GM11168 (cell line): ENCODE measurements at regions not wholly inside any gene's neighbourhood (a gene's known extent, or its start where the extent isn't known, plus 50 kb on each side); places are given as distances from the start of the nearest gene placed in this dataset.
"Not testable (repeated sequence)": the region's sequence is repeated elsewhere in the genome, so short reads cannot be mapped to it uniquely, and the experiment has no call there.

Source experiments
- in situ Hi-C: fragments of 300-500 bp; cut with MboI; formaldehyde crosslinking; loops from one replicate; pipeline ENCODE4 v1.12.0; 2022; ENCODE audit warnings: low sequenced_read_pairs; ENCODE audit not compliant: unreplicated experiment

GRCh38 chr6:87789198-87789899 lies 87.3 kb upstream of the AKIRIN2 start:
- in situ Hi-C loops = no loop called here

GRCh38 chr6:87788141-87788540 lies 86.1 kb upstream of the AKIRIN2 start:
- in situ Hi-C loops = no loop called here

DNA sequence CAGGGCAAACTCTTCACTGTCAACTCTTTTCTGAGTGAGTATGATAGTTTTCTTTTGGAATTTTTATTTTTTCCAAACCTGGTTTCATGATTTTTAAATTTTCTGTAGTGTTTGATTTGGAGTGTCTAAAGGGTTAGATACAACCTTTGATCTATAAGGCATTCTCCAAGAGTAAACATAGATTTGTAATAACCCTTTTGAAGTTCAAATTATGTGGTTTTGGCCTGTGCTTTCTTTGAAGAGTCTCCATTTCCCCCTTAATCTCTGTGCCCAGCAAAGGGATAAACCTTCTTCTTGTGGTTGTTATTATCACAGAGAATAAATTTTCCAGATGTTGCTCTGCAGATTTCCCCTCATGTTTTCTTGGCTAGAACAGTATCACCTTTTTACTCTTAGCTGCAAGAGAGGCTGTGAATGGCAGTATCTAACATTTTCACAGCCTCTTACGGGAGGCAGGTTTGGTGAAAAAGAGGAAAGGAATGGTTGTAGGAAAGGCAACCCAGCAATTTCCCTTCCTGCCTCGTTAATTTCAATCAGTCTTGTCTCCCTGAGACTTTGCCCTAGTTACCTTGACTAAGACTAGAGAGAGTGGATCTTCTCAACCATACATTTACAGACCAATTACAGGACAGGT lies 83.3 kb upstream of the AKIRIN2 start:
- in situ Hi-C loops = no loop called here

DNA sequence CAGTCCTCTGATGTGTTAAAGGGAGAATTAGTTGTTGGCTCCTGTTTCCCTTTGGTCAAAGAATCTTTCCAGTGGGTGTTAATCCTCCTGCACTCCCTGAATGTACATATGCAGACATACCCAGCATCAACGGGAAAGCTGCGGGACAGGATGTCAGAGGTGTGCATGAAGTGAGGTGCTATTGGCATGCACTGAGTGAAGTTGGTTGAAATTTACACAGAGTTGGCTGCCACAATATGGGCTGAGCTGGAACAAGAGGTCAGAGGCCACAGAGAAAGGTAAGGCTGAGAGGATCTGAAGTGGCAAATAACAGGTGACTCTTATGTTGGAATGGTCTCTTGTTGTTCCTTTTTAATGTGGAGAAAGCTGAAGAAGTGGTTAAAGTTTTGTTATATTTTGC lies 82.7 kb upstream of the AKIRIN2 start:
- in situ Hi-C loops = no loop called here

DNA sequence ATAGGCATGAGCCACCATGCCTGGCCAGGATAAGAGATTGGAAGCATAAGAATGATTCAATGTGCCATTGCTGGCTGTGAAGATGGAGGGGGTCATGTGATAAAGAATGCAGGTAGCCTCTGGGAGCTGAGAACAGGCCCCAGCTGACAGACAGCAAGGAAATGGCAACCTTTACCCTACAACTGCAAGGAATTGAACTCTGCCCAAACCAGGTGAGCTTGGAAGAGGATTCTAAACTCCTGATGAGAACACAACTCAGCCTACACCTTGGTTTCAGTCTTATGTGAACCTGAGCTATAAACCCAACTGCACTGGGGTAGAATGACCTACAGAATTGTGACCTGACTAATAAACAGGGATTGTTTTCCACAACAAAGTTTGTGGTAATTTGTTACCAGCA lies 82.0 kb upstream of the AKIRIN2 start:
- in situ Hi-C loops = no loop called here

- in situ Hi-C loops = no loop called here
Observed at GRCh38 chr6:87779542-87779941, 77.5 kb upstream of the AKIRIN2 start.

- in situ Hi-C loops = no loop called here
Observed at GRCh38 chr6:87772597-87773530, 70.8 kb upstream of the AKIRIN2 start.

DNA sequence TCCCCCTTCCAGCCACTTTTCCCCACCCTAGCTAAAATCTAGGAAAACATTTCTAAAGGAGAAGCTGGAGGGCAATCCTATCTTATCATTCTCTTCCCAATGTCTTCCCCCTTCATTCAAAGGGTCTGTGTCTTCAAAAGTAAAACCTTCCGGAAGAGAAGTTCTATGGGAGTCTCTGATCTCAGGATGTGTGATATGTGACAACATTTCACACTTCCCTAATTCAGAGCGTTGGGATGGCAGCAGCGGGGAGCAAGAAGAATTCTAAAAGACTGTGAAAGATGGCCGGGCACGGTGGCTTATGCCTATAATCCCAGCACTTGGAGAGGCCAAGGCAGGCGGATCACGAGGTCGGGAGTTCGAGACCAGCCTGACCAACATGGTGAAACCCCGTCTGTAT lies 65.4 kb upstream of the AKIRIN2 start:
- in situ Hi-C loops = no loop called here

- in situ Hi-C loops = no loop called here
Observed at GRCh38 chr6:87766211-87766610, 64.2 kb upstream of the AKIRIN2 start.

DNA sequence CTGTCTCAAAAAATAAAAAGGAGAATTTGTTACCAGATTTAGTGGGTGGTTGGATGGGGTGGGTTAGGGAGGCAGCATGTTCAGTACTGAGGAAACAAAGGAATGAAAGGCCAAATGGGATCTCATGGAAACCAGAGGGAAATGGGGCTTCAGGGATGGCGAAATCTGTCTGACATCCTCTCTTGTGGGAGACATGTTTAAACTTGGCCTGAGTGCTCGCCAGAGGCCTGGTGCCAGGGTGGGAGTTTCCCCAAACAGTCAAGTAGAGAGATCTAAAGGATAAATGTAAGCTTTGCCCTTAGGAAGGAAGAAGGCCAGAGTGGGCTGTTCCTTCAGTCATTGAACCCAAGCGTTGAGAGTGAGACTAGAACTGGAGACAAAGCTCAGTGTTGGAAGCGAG lies 61.9 kb upstream of the AKIRIN2 start:
- in situ Hi-C loops = no loop called here

DNA sequence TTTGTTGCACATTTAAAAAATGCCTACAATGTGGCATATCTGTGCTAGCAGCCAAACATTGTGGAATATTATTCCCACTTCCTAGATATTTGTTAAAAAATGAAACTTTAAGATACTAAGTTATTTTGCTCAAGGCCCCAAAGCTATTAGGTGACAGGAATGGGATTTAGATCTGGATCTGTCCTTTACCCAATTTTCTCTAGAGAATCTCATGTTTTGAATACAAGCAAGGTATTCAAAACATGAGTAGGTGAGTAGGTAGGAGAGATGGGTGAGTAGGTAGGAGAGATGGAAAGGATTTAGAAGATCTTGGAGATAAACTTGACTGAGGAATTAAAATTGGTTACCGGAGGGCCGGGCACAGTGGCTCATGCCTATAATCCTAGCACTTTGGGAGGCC lies 61.2 kb upstream of the AKIRIN2 start:
- in situ Hi-C loops = no loop called here

GRCh38 chr6:87762116-87762515 lies 60.1 kb upstream of the AKIRIN2 start:
- in situ Hi-C loops = no loop called here

DNA sequence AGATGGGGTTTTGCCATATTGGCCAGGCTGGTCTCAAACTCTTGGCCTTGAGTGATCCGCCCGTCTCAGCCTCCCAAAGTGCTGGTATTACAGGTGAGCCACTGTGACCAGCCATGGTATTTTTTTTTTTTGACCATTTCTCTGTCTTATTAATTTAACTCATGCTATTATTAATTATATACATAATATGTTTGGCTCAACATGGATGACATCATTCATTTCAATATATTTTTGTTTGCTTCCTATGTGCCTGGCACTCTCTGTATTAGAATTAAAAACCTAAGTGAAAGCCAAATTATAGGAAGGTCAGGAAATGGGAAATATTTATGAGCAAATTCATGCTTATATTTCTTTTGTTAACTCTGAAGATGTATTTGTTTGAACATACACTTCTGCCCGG lies 55.8 kb upstream of the AKIRIN2 start:
- in situ Hi-C loops = no loop called here

- in situ Hi-C loops = no loop called here
Observed at GRCh38 chr6:87756858-87757257, 54.8 kb upstream of the AKIRIN2 start.

DNA sequence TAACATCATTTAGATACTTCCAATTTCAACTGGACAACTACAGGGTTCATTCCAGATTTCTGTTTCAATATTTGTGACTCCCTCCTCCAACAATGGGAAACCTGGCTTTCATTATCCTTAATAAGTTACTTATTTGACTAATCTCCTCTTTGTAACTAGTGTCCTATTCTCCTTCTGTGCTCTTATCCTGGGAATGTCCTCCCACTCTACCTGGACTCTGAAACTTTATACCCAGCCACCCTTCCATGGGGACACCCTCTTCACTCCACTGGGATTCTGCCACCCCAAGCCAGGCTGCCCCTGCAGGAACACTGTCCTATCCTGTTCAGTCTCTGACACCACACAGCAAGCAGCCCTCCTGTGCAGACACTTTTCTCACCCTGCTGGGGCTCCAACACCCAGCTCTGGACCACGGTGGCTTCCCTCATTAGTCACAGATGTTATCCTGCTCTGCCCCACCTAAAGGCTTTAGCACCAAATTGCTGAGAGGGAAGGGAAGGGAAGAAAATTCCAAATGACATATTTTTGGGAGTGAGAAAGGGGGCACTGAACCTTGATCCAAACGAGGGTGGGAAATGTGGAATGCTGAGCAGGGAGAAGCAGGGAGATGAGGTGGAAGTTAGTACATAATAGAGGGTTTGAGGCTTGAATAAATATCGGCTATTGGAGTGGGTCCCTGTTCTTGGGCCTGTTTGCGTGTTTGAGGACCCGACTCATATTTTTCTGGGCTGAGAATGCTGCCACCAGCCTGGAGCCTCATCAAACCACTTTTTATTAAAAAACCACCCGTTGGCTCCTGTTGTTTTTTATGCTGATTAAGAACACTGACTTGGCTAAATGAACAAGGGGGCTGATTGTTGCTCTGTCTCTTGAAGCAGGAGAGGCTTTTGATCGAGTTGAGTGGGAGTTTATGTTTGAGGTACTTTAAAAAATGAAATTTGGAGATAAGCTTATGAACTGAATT lies 54.0 kb upstream of the AKIRIN2 start:
- in situ Hi-C loops = no loop called here

DNA sequence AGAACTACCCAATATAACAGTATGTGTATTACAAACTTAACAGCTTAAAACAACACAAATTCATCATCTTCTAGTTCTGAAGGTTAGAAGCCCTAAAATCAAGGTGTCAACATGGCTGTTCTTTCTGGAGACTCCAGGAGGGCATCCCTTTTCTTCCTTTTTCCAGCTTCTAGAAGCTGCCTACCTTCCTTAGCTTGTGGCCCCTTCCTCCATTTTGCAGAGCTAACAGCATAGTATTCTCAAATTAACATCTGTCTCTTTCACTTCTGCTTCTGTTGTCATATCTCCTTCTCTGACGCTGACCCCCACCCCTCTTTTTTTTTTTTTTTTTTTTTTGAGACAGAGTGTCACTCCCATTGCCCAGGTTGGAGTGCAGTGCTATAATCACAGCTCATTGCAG lies 52.8 kb upstream of the AKIRIN2 start:
- in situ Hi-C loops = no loop called here

- in situ Hi-C loops = no loop called here
Observed at GRCh38 chr6:87753131-87753685, 51.2 kb upstream of the AKIRIN2 start.

DNA sequence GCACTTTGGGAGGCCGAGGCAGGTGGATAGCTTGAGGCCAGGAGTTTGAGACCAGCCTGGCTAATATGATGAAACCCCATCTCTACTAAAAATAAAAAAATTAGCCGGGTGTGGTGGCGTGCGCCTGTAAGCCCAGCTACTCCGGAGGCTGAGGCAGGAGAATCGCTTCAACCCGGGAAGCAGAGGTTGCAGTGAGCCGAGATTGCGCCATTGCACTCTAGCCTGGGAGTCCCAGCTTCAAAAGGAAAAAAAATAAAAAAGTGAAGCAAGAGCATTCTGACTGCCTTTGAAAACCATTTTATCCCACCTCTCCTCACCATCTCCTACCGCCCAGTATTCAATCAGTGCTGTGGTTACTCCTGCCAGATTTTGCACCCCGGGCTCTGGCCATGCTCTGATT lies 50.5 kb upstream of the AKIRIN2 start:
- in situ Hi-C loops = not testable (repeated sequence)
